IMR-90 (cell line): ENCODE measurements at regions not wholly inside any gene's neighbourhood (a gene's known extent, or its start where the extent isn't known, plus 50 kb on each side); places are given as distances from the start of the nearest gene placed in this dataset.
A peak's percentile ranks its signal among the peaks of the same experiment; 100 is the strongest.

ENCODE experiments used
- ATAC-seq: fragments of 200-7000 bp; cut with Tn5 transposase; 2 replicates; pipeline ENCODE4 v1.9.1; 2020; ENCODE audit warnings: low read depth, mild to moderate bottlenecking, moderate library complexity
- BruUV-seq: library from RNA; stranded (reverse); fragments of 400-500 nt; replicated peaks from 2 replicates; lab custom pipeline; 2021; lab: Mats Ljungman, UMichigan
- CTCF ChIA-PET: fragments of 300-600 bp; formaldehyde crosslinking; extraction: SDS; loops from one replicate; lab custom pipeline; 2021; ENCODE audit warnings: antibody characterized with exemption; lab: Yijun Ruan, JAX
- POLR2A ChIA-PET: fragments of 300-600 bp; sonication (Branson Sonifier 250); formaldehyde crosslinking; loops from one replicate; lab custom pipeline; 2022; ENCODE audit warnings: antibody characterized with exemption; ENCODE audit not compliant: unreplicated experiment; lab: Charles Lee
- DNase-seq: peaks from one replicate; pipeline ENCODE4 v3.0.0; 2013
- H2AFZ ChIP-seq: replicated peaks from 2 replicates; pipeline ENCODE3; 2013; ENCODE audit warnings: low read length, mild to moderate bottlenecking; ENCODE audit not compliant: poor library complexity
- H2AK5ac ChIP-seq: 2 replicates; pipeline ENCODE4 v1.6.1; 2013; ENCODE audit warnings: low read depth, low read length, inconsistent platforms
- H2AK9ac ChIP-seq: replicated peaks from 2 replicates; pipeline ENCODE3; 2013; ENCODE audit warnings: mild to moderate bottlenecking, low read depth, low read length, moderate library complexity; ENCODE audit not compliant: poor library complexity
- H2BK120ac ChIP-seq: 2 replicates; pipeline ENCODE4 v1.6.1; 2013; ENCODE audit warnings: low read depth, low read length, inconsistent platforms
- H2BK15ac ChIP-seq: 3 replicates; pipeline ENCODE4 v1.6.1; 2013; ENCODE audit warnings: low read depth, low read length, inconsistent platforms
- H2BK20ac ChIP-seq: 2 replicates; pipeline ENCODE4 v1.6.1; 2013; ENCODE audit warnings: low read depth, mild to moderate bottlenecking, inconsistent platforms, low read length, moderate library complexity
- H2BK5ac ChIP-seq: 2 replicates; pipeline ENCODE4 v1.6.1; 2013; ENCODE audit warnings: mild to moderate bottlenecking, low read depth, low read length, inconsistent platforms; ENCODE audit not compliant: poor library complexity, severe bottlenecking
- H3K14ac ChIP-seq: replicated peaks from 2 replicates; pipeline ENCODE4 v1.6.1; 2013; ENCODE audit warnings: low read depth, low read length, inconsistent platforms
- H3K18ac ChIP-seq: 2 replicates; pipeline ENCODE4 v1.6.1; 2013; ENCODE audit warnings: low read depth, low read length, control low read depth
- H3K23ac ChIP-seq: 2 replicates; pipeline ENCODE4 v1.6.1; 2013; ENCODE audit warnings: low read depth, low read length, inconsistent platforms
- H3K27ac ChIP-seq: 2 replicates; pipeline ENCODE4 v1.5.1; 2013; ENCODE audit warnings: mild to moderate bottlenecking, control low read depth, low read length; ENCODE audit not compliant: insufficient read depth
- H3K27me3 ChIP-seq: 2 replicates; pipeline ENCODE4 v1.6.1; 2013; ENCODE audit warnings: low read length; ENCODE audit not compliant: control insufficient read depth, insufficient read depth
- H3K36me3 ChIP-seq: 2 replicates; pipeline ENCODE4 v1.6.1; 2013; ENCODE audit warnings: low read length, mixed read lengths; ENCODE audit not compliant: control insufficient read depth, insufficient read depth
- H3K4ac ChIP-seq: 2 replicates; pipeline ENCODE4 v1.6.1; 2013; ENCODE audit warnings: low read depth, low read length, inconsistent platforms
- H3K4me1 ChIP-seq: 2 replicates; pipeline ENCODE4 v1.6.1; 2013; ENCODE audit warnings: low read length, mixed read lengths; ENCODE audit not compliant: control insufficient read depth, insufficient read depth
- H3K4me2 ChIP-seq: 2 replicates; pipeline ENCODE4 v1.6.1; 2013; ENCODE audit warnings: low read depth, mild to moderate bottlenecking, control low read depth, low read length, moderate library complexity
- H3K4me3 ChIP-seq: 2 replicates; pipeline ENCODE4 v1.5.1; 2013; ENCODE audit warnings: low read depth, mild to moderate bottlenecking, control low read depth, low read length, moderate library complexity; ENCODE audit not compliant: insufficient read depth
- H3K56ac ChIP-seq: 2 replicates; pipeline ENCODE4 v1.6.1; 2013; ENCODE audit warnings: low read length, inconsistent platforms; ENCODE audit not compliant: insufficient read depth; ENCODE audit errors: extremely low read depth
- H3K79me1 ChIP-seq, 2 experiments: 2 replicates each; pipeline ENCODE4 v1.6.1; 2013; ENCODE audit warnings: low read length in 2 of 2, inconsistent platforms in 1 of 2, low read depth in 1 of 2
- H3K9ac ChIP-seq: 2 replicates; pipeline ENCODE4 v1.6.1; 2013; ENCODE audit warnings: low read depth, low read length, control low read depth
- H3K9me1 ChIP-seq: 2 replicates; pipeline ENCODE4 v1.6.1; 2013; ENCODE audit warnings: low read length, inconsistent platforms; ENCODE audit not compliant: insufficient read depth
- H3K9me3 ChIP-seq: 2 replicates; pipeline ENCODE4 v1.6.1; 2013; ENCODE audit warnings: low read length; ENCODE audit not compliant: control insufficient read depth, insufficient read depth
- H4K20me1 ChIP-seq: 2 replicates; pipeline ENCODE4 v1.6.1; 2013; ENCODE audit warnings: low read length, inconsistent platforms; ENCODE audit not compliant: insufficient read depth
- H4K5ac ChIP-seq: 2 replicates; pipeline ENCODE4 v1.6.1; 2013; ENCODE audit warnings: mild to moderate bottlenecking, low read depth, low read length, control low read depth
- H4K8ac ChIP-seq, 2 experiments: 2 replicates each; pipeline ENCODE4 v1.6.1; 2013; ENCODE audit warnings: low read depth in 2 of 2, low read length in 2 of 2, control low read depth in 1 of 2, inconsistent platforms in 1 of 2
- H4K91ac ChIP-seq: 2 replicates; pipeline ENCODE4 v1.6.1; 2013; ENCODE audit warnings: low read depth, low read length, inconsistent platforms; ENCODE audit not compliant: insufficient read depth
- BHLHE40 ChIP-seq: fragments of 150-350 bp; IDR thresholded peaks from 2 replicates; pipeline ENCODE4 v1.6.1; 2016; ENCODE audit warnings: mild to moderate bottlenecking, low read depth, low read length
- CEBPB ChIP-seq: IDR thresholded peaks from 2 replicates; pipeline ENCODE4 v1.6.1; 2012; ENCODE audit warnings: low read depth, low read length, improper control_type of control experiment
- CHD1 ChIP-seq: IDR thresholded peaks from 2 replicates; pipeline ENCODE4 v1.6.1; 2012; ENCODE audit warnings: low read depth, low read length, improper control_type of control experiment
- CTCF ChIP-seq: conservative IDR thresholded peaks from 2 replicates; pipeline ENCODE4 v1.5.1; 2012; ENCODE audit warnings: mild to moderate bottlenecking, low read depth, low read length, improper control_type of control experiment
- FOS ChIP-seq: fragments of 150-350 bp; IDR thresholded peaks from 2 replicates; pipeline ENCODE4 v1.6.1; 2016; ENCODE audit warnings: low read depth, low read length
- MAFK ChIP-seq: IDR thresholded peaks from 2 replicates; pipeline ENCODE4 v1.6.1; 2012; ENCODE audit warnings: low read depth, low read length, improper control_type of control experiment
- MAZ ChIP-seq: IDR thresholded peaks from 2 replicates; pipeline ENCODE4 v1.6.1; 2012; ENCODE audit warnings: low read depth, mild to moderate bottlenecking, low read length, improper control_type of control experiment, moderate library complexity, borderline replicate concordance
- NFE2L2 ChIP-seq: fragments of 150-350 bp; IDR thresholded peaks from 2 replicates; pipeline ENCODE4 v1.6.1; 2016; ENCODE audit warnings: low read depth, mild to moderate bottlenecking, low read length
- POLR2A ChIP-seq: IDR thresholded peaks from 2 replicates; pipeline ENCODE4 v1.6.1; 2012; ENCODE audit warnings: mild to moderate bottlenecking, low read depth, low read length
- RAD21 ChIP-seq: IDR thresholded peaks from 2 replicates; pipeline ENCODE4 v1.6.1; 2012; ENCODE audit warnings: low read length, improper control_type of control experiment
- RCOR1 ChIP-seq: IDR thresholded peaks from 2 replicates; pipeline ENCODE4 v1.6.1; 2012; ENCODE audit warnings: mild to moderate bottlenecking, low read length, improper control_type of control experiment; ENCODE audit not compliant: insufficient replicate concordance
- RFX5 ChIP-seq: IDR thresholded peaks from 2 replicates; pipeline ENCODE4 v1.8.0; 2012; ENCODE audit warnings: low read depth, mild to moderate bottlenecking, low read length, moderate library complexity
- SMC3 ChIP-seq: fragments of 150-350 bp; IDR thresholded peaks from 2 replicates; pipeline ENCODE4 v1.6.1; 2016; ENCODE audit warnings: low read depth, mild to moderate bottlenecking, antibody characterized with exemption, low read length, moderate library complexity
- WGBS, 2 experiments: methylation state at CpG; one replicate each; pipeline versions ENCODE4 v1.1.5 to v1.1.7; 2013; ENCODE audit warnings: missing lambda C conversion rate in 2 of 2; ENCODE audit not compliant: insufficient read length in 1 of 2; ENCODE audit errors: extremely low coverage in 2 of 2; 5-methylcytosine and 5-hydroxymethylcytosine counted together
- dilution Hi-C: fragments of 300-500 bp; cut with HindIII; formaldehyde crosslinking; loops from one replicate; pipeline ENCODE4 v1.14.3; 2018; ENCODE audit warnings: low sequenced_read_pairs; ENCODE audit not compliant: unreplicated experiment
- in situ Hi-C: fragments of 300-500 bp; cut with MboI; formaldehyde crosslinking; loops from 3 replicates; pipeline ENCODE4 v1.14.3; 2019; ENCODE audit warnings: low sequenced_read_pairs, inconsistent platforms, mixed read lengths
- intact Hi-C: fragments of 100-400 bp; cut with micrococcal nuclease; formaldehyde crosslinking; loops from 2 replicates; pipeline ENCODE4 v1.10.0; 2022
- TF ChIP-seq, protein P1 (sequence below): fragments of 150-350 bp; IDR thresholded peaks from 2 replicates; pipeline ENCODE4 v1.6.1; 2017; ENCODE audit warnings: mild to moderate bottlenecking, antibody characterized with exemption, low read length, low read depth

DNA sequence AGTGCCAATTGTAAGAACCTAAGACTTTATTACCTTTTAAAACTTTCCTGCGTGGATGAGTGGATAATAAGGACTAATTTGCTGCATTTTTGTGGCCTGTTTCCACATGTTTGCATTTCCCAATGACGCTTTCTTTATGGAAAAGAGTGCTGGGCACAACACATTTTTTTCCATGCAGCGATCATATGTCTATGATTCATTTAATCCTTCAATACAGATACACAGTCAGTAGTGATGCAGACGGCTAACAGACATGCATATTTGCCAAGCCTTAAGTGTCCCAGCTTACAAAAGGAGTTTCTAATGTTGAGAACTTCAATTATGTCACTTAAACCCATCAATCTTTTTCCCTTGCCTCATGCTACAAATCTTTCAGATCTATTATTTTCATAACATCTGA, 239.8 kb upstream of the PREP start:
- Histone ChIP-seq H3K9me3 (no peaks in the 10 kb centered on the region), H4K8ac (no peak overlapping the region), H2BK15ac (no peak overlapping the region), H2BK120ac (no peak overlapping the region), H2AK9ac (no peak overlapping the region), H3K27me3 (no peaks in the 10 kb centered on the region), H3K9ac (no peak overlapping the region), H4K5ac (no peak overlapping the region), H3K36me3 (no peaks in the 10 kb centered on the region), H4K20me1 (no peaks in the 10 kb centered on the region), H4K91ac (no peak overlapping the region), H3K4me1 (no peaks in the 10 kb centered on the region), H3K4me2 (no peak overlapping the region), H2BK5ac (no peak overlapping the region), H2AK5ac (no peak overlapping the region), H3K4ac (no peak overlapping the region), H2AFZ (no peak overlapping the region), H3K18ac (no peak overlapping the region), H2BK20ac (no peak overlapping the region), H3K79me1 (no peaks in the 10 kb centered on the region), H3K14ac (no peak overlapping the region), H3K23ac (no peak overlapping the region), H3K4me3 (no peak overlapping the region), H3K56ac (no peak overlapping the region), H3K9me1 (no peaks in the 10 kb centered on the region), H3K27ac (no peak overlapping the region)
- in situ Hi-C loops, result no loop called here
- CTCF ChIA-PET, result no interaction called here
- no TSS peak for BruUV-seq
- dilution Hi-C loops, result no loop called here
- POLR2A ChIA-PET, result no interaction called here
- TF ChIP-seq FOS (no peak), BHLHE40 (no peak), SMC3 (no peak), CHD1 (no peak), RFX5 (no peak), CTCF (no peak), MAZ (no peak), CEBPB (no peak), POLR2A (no peak), RAD21 (no peak), MAFK (no peak), RCOR1 (no peak), NFE2L2 (no peak)
- TF ChIP-seq, protein P1, sequence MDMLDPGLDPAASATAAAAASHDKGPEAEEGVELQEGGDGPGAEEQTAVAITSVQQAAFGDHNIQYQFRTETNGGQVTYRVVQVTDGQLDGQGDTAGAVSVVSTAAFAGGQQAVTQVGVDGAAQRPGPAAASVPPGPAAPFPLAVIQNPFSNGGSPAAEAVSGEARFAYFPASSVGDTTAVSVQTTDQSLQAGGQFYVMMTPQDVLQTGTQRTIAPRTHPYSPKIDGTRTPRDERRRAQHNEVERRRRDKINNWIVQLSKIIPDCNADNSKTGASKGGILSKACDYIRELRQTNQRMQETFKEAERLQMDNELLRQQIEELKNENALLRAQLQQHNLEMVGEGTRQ, result no peak
- WGBS, 2 experiments, result 82% methylated on average over 2 of the region's 4 CpGs; no CpG with 5 or more reads in 1 of the 2 experiments
- no peak for ATAC-seq
- intact Hi-C loops, result no loop called here
- peak; percentile 33 for DNase-seq
